GF-D8 (cell line): ENCODE measurements at regions not wholly inside any gene's neighbourhood (a gene's known extent, or its start where the extent isn't known, plus 50 kb on each side); places are given as distances from the start of the nearest gene placed in this dataset.

Source experiments
- DNase-seq: peaks from one replicate; lab custom pipeline; 2025; lab: John Stamatoyannopoulos, UW

GRCh38 chr10:60467202-60467546 lies 77.5 kb upstream of the ANK3 start:
- DNase-seq = no peak

GRCh38 chr10:60466267-60467201 lies 76.9 kb upstream of the ANK3 start:
- DNase-seq = no peak

GRCh38 chr10:60465801-60466200 lies 76.1 kb upstream of the ANK3 start:
- no peak for DNase-seq

GRCh38 chr10:60464659-60465058 lies 75.0 kb upstream of the ANK3 start:
- no peak for DNase-seq

- DNase-seq = no peak
Measured at GRCh38 chr10:60463746-60464145, 74.1 kb upstream of the ANK3 start.

GRCh38 chr10:60461688-60462087 lies 72.0 kb upstream of the ANK3 start:
- no peak for DNase-seq

GRCh38 chr10:60459701-60460457 lies 70.2 kb upstream of the ANK3 start:
- no peak for DNase-seq

- no peak for DNase-seq
Measured at GRCh38 chr10:60456053-60456452, 66.4 kb upstream of the ANK3 start.

- DNase-seq = no peak
Measured at GRCh38 chr10:60454336-60454735, 64.7 kb upstream of the ANK3 start.

- DNase-seq = no peak
Measured at GRCh38 chr10:60453036-60453435, 63.4 kb upstream of the ANK3 start.

- DNase-seq = no peak
Measured at GRCh38 chr10:60450291-60450690, 60.6 kb upstream of the ANK3 start.

GRCh38 chr10:60448246-60448645 lies 58.6 kb upstream of the ANK3 start:
- no peak for DNase-seq

GRCh38 chr10:60446851-60447250 lies 57.2 kb upstream of the ANK3 start:
- DNase-seq = peak; percentile 53

GRCh38 chr10:60446070-60446833 lies 56.6 kb upstream of the ANK3 start:
- DNase-seq = no peak

GRCh38 chr10:60444494-60445064 lies 54.9 kb upstream of the ANK3 start:
- no peak for DNase-seq

- DNase-seq = no peak
Measured at GRCh38 chr10:60443346-60443745, 53.7 kb upstream of the ANK3 start.

GRCh38 chr10:60441515-60441914 lies 51.8 kb upstream of the ANK3 start:
- DNase-seq = no peak

GRCh38 chr10:60439641-60440040 lies 50.0 kb upstream of the ANK3 start:
- no peak for DNase-seq
